NB4 (cell line): ENCODE measurements at regions not wholly inside any gene's neighbourhood (a gene's known extent, or its start where the extent isn't known, plus 50 kb on each side); places are given as distances from the start of the nearest gene placed in this dataset.
"Not testable (repeated sequence)": the region's sequence is repeated elsewhere in the genome, so short reads cannot be mapped to it uniquely, and the experiment has no call there.

Experiments
- DNase-seq: peaks from one replicate; pipeline ENCODE4 v3.0.0; 2010; ENCODE audit warnings: low read depth
- H3K4me3 ChIP-seq: one replicate; pipeline ENCODE4 v1.5.1; 2011; ENCODE audit warnings: mild to moderate bottlenecking, low read depth, low read length, moderate library complexity
- MYC ChIP-seq: IDR thresholded peaks from 2 replicates; pipeline ENCODE4 v1.6.1; 2011; ENCODE audit warnings: low read depth, low read length
- POLR2A ChIP-seq: IDR thresholded peaks from 2 replicates; pipeline ENCODE4 v1.6.1; 2011; ENCODE audit warnings: mild to moderate bottlenecking; ENCODE audit not compliant: insufficient read length; ENCODE audit errors: extremely low read depth
- TF ChIP-seq, protein P1 (sequence below): IDR thresholded peaks from one replicate; pipeline ENCODE4 v1.5.1; 2012; ENCODE audit warnings: low read depth, low read length
- TF ChIP-seq, protein P2 (sequence below): IDR thresholded peaks from 2 replicates; pipeline ENCODE4 v1.6.1; 2011; ENCODE audit warnings: low read depth, low read length

DNA sequence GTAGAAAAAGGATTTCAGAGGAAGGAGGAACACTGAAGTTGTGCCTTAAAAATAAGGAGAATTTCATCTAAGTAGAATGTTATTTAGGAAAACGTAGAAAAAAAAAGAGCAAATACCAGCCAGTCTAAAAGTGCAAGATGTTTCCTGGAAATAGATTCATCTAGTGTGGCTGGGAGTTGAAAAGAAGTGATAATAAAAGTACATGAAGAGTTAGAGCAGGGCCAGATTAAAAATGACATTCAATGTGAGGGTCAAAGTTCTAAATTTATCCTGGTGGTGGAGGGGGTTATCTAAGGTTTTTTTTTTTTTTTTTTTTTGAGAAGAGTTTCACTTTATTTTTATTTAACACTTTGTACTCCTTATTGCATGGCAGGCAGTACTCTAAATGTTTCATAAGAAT, 289.3 kb downstream of the MDFIC start:
- no peak for DNase-seq
- TF ChIP-seq, protein P1, sequence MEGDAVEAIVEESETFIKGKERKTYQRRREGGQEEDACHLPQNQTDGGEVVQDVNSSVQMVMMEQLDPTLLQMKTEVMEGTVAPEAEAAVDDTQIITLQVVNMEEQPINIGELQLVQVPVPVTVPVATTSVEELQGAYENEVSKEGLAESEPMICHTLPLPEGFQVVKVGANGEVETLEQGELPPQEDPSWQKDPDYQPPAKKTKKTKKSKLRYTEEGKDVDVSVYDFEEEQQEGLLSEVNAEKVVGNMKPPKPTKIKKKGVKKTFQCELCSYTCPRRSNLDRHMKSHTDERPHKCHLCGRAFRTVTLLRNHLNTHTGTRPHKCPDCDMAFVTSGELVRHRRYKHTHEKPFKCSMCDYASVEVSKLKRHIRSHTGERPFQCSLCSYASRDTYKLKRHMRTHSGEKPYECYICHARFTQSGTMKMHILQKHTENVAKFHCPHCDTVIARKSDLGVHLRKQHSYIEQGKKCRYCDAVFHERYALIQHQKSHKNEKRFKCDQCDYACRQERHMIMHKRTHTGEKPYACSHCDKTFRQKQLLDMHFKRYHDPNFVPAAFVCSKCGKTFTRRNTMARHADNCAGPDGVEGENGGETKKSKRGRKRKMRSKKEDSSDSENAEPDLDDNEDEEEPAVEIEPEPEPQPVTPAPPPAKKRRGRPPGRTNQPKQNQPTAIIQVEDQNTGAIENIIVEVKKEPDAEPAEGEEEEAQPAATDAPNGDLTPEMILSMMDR = no peak
- H3K4me3 ChIP-seq = no peak overlapping the region

DNA sequence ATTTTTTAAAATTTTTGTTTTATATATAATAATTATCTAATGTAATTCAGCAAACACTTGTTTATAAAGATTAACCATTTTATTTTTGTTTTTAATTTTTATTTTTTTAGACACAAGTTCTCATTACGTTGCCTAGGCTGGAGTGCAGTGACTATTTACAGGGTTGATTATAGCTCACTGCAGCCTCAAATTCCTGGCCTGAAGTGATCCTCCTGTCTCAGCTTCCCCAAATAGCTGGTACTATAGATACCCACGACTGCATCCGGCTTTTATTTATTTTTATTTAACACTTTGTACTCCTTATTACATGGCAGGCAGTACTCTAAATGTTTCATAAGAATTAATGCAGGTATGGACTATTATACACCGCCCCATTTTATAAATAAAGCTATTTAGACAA, 288.7 kb downstream of the MDFIC start:
- no peak for DNase-seq
- H3K4me3 ChIP-seq = no peak overlapping the region
- TF ChIP-seq POLR2A (no peak), MYC (no peak)
- TF ChIP-seq, protein P2, sequence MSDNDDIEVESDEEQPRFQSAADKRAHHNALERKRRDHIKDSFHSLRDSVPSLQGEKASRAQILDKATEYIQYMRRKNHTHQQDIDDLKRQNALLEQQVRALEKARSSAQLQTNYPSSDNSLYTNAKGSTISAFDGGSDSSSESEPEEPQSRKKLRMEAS = no peak
- TF ChIP-seq, protein P1 = no peak

DNA sequence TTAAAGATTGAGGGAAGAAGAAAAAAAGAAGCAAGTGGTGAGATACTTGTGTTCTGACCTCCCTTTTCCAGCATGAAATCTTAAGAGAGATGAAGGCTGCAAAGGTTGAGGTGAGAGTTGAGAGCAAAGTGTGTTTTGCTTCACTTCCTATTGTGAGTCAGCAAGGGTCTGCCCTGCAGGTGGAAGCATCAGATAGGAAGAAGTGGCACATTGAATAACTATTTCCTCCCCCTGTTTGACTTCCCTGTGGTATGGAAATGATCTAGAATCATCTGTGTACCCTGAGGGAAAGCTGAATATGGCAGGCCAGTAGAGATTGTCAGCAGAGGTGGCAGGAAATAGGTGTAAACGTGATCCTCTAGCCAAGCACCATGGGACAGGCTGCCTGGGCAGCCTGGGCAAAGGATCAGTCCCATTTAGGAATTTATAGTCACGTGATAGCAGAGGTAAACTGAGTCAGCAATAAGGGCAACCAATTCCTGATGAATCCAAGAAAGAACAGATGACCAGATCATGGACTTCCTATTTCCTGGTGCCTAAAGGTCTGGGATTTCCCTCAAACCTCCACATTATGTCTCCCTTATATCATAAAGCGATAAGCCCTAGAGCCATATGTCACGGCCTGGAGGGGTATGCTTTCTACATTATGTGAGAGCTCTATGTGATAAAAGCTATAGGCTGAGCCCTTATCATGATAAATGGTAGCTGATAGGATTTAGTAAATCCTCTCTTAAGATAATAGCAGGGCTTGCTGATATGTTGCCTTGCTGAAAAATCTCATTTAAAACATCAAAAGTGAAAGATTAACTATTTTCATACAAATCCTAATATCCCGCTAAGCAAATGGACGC, 287.0 kb downstream of the MDFIC start:
- H3K4me3 ChIP-seq = no peak overlapping the region
- DNase-seq = no peak
- TF ChIP-seq, protein P1 = no peak
- TF ChIP-seq POLR2A = no peak
- TF ChIP-seq, protein P2 = no peak

DNA sequence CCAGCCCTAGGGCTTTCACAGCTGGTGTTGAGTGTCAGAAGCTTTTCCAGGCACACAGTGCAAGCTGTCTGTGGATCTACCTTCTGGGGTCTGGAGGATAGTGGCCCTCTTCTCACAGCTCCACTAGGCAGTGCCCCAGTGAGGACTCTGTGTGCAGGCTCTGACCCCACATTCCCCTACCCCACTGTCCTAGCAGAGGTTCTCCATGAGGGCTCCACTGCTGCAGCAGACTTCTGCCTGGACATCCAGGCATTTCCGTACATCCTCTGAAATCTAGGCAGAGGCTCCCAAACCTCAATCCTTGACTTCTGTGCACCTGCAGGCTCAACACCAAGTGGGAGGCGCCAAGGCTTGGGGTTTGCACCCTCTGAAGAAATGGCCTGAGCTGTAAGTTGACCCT, 284.5 kb downstream of the MDFIC start:
- not testable (repeated sequence) for H3K4me3 ChIP-seq, DNase-seq

DNA sequence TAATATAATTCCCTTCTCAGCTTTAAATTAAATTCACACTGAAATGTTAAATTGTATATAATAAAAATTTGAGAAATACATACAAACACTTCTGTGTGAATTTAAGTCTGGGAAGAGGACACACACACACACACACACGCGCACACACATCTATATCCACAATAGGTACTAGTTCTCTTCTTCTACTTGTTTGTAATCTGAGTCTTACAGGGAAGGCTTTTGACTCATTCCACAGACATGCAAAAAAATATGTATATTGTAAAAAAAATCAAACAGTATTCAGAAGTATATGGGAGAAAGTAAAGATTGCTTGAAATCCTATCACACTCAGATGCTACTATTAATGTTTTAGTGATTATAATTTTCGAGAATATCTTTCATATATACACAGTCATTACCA, 276.2 kb downstream of the MDFIC start:
- DNase-seq = no peak
- H3K4me3 ChIP-seq = no peak overlapping the region
- TF ChIP-seq MYC (no peak), POLR2A (no peak)
- TF ChIP-seq, protein P2 = no peak
- TF ChIP-seq, protein P1 = no peak

DNA sequence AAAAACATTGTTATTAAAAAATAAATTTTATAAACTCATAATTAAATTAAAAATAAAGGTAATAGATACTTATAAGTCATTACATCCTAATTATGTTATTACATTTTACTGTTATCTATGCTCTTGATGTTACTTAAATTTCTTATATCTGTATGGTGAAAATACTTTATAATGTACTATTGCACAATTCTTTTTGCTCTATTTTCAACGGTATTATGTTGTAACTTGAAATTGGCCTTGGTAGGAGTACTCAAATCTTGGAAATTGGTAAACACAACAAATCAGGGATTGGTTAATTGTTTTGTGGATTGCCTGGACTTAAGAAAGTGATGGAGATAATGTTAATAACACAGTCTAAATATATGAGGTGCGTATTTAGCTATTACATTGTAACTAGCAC, 273.3 kb downstream of the MDFIC start:
- TF ChIP-seq, protein P2 = no peak
- TF ChIP-seq MYC (no peak), POLR2A (no peak)
- TF ChIP-seq, protein P1 = no peak
- no peak overlapping the region for H3K4me3 ChIP-seq
- DNase-seq = no peak
